Neural progenitor cell (in vitro differentiated cells): ENCODE measurements at regions not wholly inside any gene's neighbourhood (a gene's known extent, or its start where the extent isn't known, plus 50 kb on each side); places are given as distances from the start of the nearest gene placed in this dataset.

Source experiments
- CTCF ChIP-seq: fragments of 200-600 bp; sonication (generic); IDR thresholded peaks from 2 replicates; pipeline ENCODE4 v1.5.1; 2017; ENCODE audit warnings: antibody characterized with exemption, mild to moderate bottlenecking
- EZH2phosphoT487 ChIP-seq: fragments of 200-600 bp; sonication (generic); IDR thresholded peaks from 2 replicates; pipeline ENCODE4 v1.6.1; 2017; ENCODE audit warnings: antibody characterized with exemption

DNA sequence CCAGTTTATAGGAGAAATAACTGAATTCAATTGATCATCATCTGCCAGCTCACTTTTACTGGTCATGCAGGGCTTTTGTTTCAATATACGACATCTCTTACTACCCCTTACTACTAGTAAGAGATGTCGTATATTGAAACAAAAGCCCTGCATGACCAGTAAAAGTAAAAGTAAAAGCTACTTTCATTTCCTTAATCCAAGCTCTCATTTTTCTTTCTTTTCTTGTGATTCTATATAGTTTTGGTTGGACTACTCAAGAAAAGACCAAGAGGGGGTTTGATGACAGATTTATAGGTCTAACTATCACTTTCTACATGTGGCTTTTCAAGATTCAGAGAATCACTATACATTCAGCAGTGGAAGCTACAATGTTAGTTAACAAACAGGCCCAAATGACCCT lies 1237.3 kb downstream of the ROBO2 start:
- TF ChIP-seq CTCF (no peak), EZH2phosphoT487 (no peak)
